ENCODE measurements at regions not wholly inside any gene's neighbourhood (a gene's known extent, or its start where the extent isn't known, plus 50 kb on each side); places are given as distances from the start of the nearest gene placed in this dataset.

DNA sequence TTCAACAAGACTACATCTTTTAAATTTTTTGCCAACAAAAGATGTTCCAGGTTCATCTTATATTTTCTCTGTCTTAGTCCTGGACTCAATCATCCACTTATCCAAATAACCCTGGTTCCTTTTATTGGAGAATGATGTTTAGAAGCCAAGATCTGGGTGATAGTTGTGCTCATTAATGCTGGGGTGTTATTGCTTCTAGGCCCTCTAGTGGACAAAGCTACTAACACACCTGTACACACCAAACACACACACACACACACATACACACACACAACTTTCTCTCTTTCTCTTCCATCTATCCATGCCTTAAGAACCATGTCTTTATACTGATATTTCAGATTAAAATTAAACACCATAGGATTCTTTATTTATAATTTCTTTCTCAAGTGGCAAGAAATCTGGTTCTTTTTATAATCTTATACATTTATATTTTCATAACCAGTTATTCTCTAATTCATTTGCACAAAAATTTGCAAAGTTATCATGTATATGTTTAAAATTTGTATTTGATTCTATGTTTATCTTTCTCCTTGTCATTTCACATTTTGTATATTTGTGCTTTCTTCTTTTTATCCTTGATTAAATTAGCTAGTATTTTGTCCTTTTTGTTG is 179.1 kb upstream of the SMIM23 start:
- no peak for DNase-seq

DNA sequence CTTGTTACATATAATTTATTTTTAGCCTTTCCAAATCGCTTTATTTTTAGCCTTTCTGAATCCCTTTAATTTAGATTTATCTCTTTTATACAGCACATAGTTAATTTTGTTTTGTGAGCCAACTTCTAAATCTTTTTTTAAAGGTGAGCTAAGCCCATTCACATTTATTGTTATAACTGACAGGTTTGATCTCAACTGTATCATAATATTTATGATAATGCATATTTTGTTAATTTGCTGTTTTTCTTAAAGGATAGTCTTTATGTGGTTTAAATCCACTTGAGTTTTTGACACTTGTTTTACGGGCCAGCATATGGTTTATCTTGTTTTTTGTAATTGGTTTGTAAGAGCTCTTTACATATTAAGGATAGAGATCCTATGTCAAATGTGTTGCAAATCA is 177.8 kb upstream of the SMIM23 start:
- DNase-seq, result no peak

DNA sequence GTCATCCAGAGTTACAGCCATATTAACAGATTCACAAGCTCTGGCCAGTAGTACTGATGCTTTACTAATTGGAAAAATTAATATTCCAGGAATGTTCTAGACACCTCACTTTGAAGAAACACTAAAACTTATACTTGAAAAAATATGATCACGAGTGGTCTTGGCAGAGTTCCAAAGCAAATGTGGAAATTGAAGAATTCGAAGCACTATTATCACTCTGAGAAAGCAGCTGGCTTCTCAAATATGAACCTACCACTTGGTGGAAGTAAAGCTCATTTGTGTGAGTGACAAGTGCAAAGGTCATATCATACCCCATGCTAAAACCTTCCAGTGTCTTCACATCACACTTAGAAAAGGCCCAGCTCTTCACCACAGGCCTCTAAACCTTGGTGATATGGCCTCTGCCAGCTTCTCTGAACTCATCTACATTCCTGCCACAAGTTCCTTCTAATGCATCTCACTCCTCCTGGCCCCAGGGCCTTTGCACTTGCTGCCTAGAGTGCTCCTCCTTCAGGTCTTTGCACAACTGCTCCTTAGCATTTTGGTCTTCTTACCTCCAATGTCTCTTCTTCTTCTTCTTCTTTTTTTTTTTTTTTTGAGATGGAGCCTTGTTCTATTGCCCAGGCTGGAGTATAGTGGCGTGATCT is 175.7 kb upstream of the SMIM23 start:
- DNase-seq, result no peak

DNA sequence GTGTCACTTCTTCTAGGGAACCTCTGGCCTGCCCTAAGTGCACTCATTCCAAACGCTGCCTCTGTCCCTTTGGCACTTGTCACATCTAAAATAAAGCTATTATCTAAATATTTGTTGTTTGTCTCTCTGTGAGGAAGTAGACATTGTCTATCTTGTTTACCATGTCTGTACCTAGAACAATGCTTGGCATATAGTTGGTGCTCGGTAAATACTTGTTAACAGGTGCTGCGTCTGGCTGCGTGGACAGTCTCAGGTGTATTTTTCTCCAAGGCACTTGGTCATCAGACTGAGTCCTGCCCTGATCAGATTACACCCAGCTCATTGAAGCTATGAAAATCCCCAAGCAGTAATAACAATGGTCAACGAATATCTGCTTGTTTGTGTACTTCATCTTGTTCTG is 174.9 kb upstream of the SMIM23 start:
- no peak for DNase-seq

DNA sequence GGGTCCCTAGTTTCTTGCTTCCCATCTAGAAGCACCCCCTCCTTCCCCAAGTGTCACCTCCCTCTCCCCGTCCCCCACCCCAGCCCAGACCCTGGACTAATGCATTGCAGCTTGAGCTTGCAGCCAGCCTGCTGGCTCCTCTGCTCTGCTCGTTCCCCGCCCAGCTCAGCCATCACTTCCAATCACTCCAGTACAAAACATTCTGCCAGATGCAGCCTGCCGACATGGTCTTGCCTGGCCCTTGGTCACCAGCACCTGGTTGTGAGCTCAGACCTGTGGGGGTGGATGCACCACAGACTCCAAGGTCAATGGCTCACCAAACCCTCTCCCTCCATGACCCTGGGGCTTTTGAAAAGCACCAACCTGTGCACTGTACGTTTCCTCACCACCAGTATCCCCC is 172.9 kb upstream of the SMIM23 start:
- DNase-seq, result no peak

DNA sequence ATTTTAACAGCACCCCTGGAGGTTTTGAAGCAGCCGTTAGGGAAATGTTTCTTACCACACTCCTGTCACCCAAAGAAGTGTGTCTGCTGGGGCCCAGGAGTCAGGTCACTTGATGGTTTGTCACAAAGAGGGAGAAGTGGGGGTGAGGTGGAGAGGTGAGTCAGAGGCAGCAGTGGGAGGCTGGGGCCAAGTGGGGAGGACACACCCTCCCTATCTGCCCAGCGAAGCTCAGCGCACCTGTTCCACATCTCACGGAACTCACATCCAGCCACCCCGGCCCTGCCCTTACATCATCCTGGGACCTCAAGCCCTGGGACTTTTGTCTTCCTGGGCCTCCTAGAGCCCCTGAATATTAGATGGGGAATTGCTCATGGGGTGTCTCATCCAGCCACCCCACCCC is 171.1 kb upstream of the SMIM23 start:
- DNase-seq, result no peak

DNA sequence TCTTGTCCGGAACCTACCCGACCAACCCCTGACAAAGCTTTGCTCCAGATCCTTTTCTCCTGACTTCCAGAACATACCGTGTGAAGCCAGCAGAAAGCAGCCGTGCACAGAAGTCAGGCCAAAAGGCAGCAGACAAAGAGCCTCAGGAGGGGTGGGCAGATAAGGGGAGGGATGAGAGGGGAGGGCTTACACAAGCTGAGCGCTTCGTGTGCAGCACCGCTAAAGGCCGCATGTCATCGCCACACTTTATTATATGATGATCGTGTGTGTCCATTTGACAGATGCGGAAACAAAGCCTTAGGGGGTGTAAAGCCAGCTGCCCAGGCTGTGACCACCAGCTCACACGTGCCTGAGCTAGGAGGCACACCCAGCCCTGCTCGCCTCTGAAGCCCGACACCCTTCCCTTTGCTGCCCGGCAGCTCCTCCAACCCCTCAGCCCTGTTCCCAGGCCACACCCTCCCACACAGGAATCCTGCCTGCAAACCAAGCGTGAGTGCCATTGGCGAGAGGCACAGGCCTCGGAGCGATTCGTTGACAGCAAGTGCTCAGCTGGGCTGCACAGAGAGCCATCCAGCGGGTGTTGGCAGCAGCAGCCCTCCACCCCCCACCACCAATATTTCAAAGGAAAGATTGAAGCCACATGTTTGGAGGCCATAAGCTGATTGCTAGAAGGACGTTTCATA is 170.5 kb upstream of the SMIM23 start:
- no peak for DNase-seq

DNA sequence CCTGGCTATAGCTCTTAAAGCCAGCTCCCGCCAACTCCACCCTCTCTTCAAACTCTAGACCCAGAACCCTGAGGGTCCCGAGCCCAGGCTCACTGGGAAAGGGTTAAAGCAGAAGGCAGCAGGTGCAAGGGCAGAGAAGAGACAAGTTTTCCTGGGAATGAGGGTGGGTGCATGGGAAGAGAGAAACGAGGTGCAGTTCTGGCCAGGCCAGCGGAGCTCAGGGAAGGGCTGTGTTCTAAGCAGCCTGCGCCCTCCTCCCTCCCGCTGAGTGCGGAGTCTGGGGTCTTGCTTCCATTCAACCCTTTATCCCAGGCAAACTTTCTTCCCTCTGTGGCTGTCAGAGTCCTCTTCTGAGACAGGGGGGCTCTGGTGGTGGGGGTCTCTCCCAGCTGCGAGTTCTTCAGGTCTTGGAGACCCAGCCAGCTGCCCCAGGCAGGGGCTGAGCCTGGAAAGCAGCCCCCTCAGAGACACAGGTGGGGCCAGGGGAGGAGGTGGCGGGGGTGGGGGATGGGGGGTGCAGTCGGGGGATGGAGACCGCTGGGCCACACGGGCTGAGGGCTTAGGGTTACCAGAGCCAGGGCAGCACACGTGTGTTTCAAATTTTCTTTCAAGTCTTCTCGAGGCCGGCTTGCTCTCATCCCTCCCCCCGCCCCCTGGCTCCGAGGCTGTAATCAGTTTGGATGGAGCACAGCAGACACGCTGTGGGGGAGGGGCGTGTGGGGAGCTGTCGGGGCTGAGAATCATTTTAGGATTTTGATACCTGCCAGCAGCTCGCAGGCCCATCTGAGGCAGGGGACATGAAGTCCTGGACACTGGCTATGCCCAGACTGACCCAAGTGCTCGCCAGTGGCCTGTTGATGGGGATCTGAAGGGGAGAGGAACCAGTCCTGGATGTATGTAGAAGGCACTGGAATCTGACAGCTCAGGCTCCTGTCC is 169.6 kb upstream of the SMIM23 start:
- no peak for DNase-seq

DNA sequence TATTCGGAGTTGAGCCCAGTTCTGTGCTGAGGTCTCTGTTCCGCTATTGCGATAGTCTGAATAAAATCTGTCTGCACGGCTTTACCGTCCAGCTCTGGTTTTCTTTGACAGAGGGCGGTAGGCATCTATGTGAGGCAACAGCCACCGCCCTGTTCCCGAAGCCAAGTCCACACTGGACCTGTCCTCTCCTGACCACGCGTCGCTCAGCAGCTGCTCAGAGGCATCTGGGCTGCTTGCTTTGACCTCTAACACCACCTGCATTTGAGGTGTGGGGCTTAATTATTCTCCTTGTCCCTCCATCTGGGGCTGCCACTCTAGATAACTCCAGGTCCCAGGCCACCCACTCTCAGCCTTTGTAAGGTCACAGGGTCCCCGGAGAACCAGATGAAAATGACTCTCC is 168.4 kb upstream of the SMIM23 start:
- no peak for DNase-seq

DNA sequence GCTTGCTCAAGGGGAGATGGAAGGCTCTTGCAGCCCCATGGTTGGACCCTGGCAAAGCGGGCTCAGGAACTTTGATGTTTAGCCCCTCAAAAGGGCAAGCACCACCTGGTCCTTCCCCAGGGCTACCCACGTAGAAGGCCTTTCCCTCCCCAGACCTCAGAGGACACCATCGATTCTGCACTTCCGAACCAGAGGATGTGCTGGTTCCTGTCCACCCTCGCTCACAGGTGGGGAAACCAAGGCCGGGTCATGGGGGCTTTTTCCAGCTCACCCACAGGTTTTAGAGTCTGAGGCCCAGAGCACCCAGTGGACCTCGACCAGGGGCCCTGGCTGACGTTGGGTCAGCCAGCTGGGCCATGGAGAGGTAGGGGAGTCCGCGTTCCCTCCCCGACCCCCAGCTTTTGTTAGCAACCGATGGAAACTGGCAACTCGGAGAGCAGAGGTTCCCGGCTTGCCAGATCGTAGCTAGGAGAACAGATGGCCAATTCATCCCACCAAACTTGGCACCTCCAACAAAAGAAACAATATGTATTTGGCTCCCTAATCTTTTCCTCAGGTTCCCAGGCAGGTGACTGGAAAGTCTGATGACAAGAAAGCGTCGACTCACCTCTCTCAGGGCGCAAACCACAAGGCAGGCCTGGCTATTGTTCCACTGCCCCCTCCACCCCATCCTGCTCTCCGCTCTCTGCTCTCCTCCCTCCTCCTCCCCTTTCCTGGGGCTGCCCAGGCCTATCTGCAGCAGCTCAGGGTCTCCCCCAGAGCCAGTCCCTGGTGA is 167.6 kb upstream of the SMIM23 start:
- DNase-seq, result no peak

DNA sequence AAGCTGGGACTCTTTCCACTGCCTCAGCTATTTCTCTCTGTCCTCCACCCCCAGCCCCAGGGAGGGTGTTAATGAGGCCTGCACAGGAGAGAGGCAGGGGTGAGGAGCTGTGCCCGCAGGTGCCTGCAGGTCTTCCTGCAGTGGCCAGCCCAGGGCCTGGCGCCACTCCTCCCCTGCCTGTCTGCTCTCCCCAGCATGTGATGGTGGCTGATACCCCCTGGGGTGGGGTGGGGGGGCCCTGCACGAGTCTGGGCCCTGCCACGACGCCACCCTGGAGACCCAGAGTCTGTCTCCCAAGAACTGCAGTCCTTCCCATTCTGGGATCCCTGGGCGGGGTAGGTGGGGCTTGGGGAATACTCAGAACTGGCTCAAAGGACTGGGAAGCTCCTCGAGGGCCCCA is 166.4 kb upstream of the SMIM23 start:
- DNase-seq, result no peak

DNA sequence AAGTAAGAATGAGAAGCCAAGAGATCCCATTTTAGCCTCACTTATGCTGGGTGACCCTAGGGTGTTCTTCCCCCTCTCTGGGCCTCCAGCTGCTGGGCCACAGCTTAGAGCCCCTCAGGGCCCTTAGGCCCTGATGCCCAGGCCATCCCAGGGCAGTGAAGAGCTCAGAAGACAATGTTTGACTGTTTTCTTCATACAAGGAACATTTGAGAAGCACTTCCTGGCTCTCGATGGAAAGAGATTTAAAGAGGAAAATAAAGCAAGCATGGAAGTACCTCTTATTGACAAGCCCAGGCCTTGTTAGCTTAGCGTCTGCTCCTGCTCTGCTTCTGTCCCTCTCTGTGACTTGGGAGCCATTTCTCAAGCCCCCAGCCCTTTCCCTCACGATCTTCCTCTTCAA is 165.9 kb upstream of the SMIM23 start:
- no peak for DNase-seq

DNA sequence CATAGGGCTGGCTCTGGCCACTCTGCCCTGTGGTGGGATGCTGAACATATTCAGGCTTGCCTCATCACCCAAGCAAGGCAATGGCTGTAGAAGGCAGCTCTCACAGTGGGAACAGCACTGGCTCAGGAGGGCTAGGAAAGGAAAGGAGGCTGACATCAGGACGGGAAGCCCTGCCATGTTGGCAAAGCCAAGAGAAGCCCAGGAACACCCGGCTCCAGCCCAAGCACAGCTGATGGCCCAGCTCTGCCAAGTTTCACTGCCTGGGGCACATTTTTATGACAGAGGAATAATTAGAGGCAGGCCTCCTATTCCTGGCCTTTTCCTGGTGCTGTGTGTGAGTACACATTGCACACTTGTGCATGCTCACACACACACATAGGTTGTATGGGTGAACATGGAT is 163.6 kb upstream of the SMIM23 start:
- no peak for DNase-seq

DNA sequence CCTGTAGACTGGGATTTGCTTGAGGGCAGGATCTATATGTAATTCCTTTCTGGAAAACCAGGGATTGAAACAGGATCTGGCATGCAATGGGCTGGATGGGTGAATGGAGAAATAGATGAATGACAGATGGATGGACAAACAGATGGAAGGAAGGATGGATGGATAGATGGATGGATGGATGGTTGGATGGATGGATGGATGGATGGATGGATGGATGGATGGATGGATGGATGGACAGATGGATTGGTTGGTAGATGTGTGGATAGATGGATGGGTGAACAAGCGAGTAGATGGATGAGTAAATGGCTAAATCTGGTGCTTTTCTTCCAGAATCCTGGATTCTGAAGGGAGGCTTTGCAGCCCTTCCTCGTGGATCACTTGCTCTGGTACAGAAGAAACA is 162.5 kb upstream of the SMIM23 start:
- DNase-seq, result no peak

DNA sequence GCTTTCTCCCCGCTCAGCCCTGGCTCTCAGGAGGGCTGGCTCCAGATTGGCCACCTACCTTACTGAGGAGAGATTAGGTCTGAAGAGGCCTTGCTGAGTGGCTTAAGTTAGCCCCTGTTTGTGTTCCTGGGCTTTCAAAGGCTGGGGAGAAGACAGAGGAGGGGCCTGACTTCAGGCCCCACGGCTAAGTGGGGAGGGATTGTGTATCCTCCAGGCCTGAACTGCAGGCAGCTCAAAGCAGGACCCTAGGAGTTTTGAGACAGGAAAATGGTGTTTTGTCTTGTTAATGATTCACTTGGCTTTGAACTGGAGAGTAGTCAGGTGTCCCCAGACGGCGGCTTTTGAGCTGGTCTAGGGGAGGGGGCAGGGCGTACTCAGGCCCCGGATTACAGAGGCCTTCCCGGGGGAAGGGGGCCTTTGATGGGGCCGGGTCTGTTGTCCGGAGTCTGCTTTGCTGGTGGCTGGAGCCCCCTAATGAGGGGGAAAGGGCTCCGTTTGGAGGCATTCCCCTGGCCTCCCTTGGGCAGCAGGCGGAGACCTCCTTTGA is 162.0 kb upstream of the SMIM23 start:
- DNase-seq, result no peak

DNA sequence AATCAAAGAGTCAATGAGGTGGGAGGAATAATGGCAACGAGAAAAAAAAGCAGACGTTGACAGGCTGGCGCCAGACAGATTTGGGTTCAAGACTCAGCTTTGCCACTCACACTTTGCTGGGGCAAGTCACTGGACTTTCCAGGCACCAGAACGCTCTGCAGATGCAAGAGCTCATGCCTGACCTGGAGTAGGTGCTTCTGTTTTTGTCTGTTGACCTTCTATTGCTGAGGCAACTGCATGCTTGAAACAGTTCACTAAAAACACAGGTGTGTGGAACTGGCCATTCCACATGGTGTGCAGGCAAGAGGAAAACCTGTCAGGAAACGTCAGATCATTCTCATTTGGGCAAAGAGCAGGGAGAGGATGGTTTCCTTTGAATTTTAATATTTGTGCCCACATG is 161.2 kb upstream of the SMIM23 start:
- no peak for DNase-seq

DNA sequence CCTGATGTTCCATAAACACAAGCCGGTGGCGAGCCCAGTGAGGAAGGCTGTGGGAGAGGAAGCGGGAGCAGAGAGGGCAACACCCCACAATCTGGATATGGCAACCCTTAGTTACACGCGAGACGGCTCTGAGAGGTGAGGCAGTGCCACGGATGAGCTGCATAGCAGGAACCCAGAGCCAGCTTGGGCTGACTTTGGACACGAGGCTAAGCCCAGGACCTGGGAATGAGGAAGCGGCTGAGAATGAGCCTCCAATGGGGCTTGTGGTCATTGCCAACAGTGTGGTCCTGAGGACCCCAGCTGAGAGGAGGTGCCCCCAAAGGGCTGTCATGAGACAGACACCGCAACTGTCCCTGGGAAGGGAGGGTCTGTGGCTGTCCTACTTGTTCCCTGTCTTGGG is 160.0 kb upstream of the SMIM23 start:
- no peak for DNase-seq

DNA sequence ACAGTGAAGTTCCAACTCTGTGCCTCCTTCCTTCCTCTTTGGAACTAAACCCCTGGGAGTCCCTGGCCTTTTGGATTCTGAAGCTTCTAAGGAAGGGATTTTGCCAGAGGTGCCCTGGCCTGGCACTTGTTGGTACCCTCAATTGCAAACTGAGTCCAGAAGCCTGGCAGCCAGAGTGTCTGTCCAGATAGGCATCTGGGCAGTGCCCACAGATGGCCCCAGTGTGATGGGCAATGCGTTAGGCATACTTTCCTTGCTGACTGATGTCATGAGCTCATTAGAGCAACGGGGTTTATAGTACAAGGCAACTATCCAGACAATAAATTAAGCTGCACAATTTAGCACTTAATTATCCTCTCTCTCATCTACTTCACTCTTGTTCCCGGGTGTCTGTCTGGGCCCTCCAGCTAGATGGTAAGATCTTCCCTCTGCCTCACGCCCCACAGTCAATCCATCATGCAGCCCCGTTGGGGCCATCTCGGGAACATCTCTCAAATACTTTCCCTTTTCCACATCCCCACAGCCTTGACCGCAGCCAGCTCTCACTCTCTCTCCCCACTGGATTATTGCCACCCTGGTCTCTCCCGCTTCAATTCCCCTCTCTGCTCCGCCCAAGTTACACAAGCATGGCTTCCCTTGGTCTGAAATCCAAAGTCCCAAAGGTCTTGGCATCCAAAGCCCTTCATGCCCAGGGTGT is 157.5 kb upstream of the SMIM23 start:
- no peak for DNase-seq

DNA sequence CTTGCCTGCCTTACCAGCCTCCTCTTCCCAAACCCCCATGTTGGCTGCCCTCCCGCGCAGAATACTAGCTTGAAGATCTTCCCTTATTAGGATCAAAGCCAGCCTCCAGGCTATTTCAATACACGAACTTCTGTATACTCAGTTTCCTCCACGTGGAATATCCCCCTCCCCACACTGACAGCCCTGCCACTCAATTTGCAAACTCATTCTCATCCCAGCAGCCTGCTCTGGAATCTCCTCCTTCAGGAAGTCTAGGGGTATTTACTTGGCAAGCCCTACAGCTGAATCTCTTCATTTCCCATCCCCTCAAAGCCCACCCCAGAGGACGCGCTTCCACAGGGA is 157.0 kb upstream of the SMIM23 start:
- DNase-seq, result no peak

DNA sequence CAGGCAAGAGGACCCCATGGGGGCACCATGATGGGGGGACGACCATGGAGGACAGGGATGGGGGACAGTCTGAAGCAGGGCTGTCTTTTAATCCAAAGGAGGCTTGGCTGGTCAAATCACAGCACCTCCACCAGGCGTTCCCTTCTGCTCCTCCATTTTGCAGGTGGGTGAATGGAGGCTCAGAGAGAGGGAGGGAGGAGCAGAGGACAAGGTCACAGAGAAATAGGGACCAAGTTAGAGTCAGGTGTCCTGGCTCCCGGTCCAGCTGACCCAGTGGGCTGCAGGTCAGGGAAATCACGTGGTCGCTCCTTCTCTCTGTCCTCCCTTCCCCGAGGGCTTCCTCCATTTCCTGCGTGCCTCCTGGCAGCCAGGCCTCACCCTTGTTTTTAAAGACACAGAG is 156.4 kb upstream of the SMIM23 start:
- DNase-seq, result no peak

DNA sequence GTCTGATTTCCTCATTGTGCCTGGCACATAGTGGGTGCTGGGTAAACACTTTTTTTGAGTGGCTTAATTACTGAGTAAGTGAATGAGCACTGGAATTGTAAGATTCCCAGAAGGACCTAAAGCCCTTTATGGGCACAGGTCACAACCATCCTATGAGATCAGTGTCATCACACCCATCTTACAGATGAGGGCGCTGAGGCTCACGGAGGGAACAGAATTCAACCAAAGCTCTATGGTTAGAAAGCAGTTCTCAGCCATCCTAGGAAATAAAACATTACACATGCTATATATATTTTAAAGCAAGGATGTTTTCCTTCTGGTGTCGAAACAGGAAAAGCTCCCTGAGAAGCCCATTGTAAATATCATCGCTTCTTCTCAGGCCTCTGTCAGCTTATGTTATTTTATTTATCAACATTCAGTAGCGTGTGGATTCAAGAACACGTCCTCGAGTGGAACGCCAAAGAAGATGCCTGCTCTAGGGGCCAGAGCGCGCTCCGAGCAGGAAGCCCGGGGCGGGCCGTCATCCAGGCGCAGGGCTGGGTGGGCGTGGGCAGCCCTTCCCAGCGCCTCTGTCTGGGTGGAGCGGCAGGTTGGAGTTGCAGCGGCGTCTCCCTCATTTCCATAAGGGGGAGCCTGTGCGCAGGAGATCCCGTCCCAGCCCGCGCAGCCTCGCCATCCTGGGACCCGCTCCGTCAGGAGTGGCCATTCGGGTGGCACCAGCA is 155.8 kb upstream of the SMIM23 start:
- peak; percentile 24 to 28 for DNase-seq

Data from activated CD4-positive, alpha-beta T cell treated with anti-CD3 and anti-CD28 coated beads, Interleukin-2, amount 50 U/mL, for 48 hours (primary cell).